ENCODE measurements at regions not wholly inside any gene's neighbourhood (a gene's known extent, or its start where the extent isn't known, plus 50 kb on each side); places are given as distances from the start of the nearest gene placed in this dataset.

- H3K36me3 ChIP-seq (ENCODE audit: low read depth) = no peaks in the 10 kb centered on the region
- TF ChIP-seq CTCF (IDR thresholded peaks at IDR 0.05; ENCODE audit: poor library complexity, severe bottlenecking) = no peak
- no peak for ATAC-seq (ENCODE audit: low read depth)
- no peak for DNase-seq (ENCODE audit: low spot score)
- H3K9me3 ChIP-seq (ENCODE audit: severe bottlenecking) = no peaks in the 10 kb centered on the region
- H3K4me3 ChIP-seq (ENCODE audit: severe bottlenecking) = no peak overlapping the region
- H3K27me3 ChIP-seq (ENCODE audit: insufficient read depth, poor library complexity, severe bottlenecking) = no peaks in the 10 kb centered on the region
- no peak overlapping the region for H3K27ac ChIP-seq (ENCODE audit: poor library complexity, severe bottlenecking)
- H3K4me1 ChIP-seq (ENCODE audit: insufficient read depth, poor library complexity, severe bottlenecking) = no peaks in the 10 kb centered on the region
These were observed 99.7 kb downstream of the GMNC start for GRCh38 chr3:190762801-190763200.

- Histone ChIP-seq H3K27ac (ENCODE audit: poor library complexity, severe bottlenecking) (no peak overlapping the region), H3K27me3 (ENCODE audit: insufficient read depth, poor library complexity, severe bottlenecking) (no peaks in the 10 kb centered on the region), H3K4me3 (ENCODE audit: severe bottlenecking) (no peak overlapping the region), H3K9me3 (ENCODE audit: severe bottlenecking) (no peaks in the 10 kb centered on the region), H3K4me1 (ENCODE audit: insufficient read depth, poor library complexity, severe bottlenecking) (no peaks in the 10 kb centered on the region), H3K36me3 (ENCODE audit: low read depth) (no peaks in the 10 kb centered on the region)
- DNase-seq (ENCODE audit: low spot score) (no peak), ATAC-seq (ENCODE audit: low read depth) (no peak)
- TF ChIP-seq CTCF (IDR thresholded peaks at IDR 0.05; ENCODE audit: poor library complexity, severe bottlenecking) = no peak
These were observed 114.9 kb downstream of the GMNC start for GRCh38 chr3:190747571-190747970.

- DNase-seq (ENCODE audit: low spot score) (no peak), ATAC-seq (ENCODE audit: low read depth) (no peak)
- no peak for TF ChIP-seq CTCF (IDR thresholded peaks at IDR 0.05; ENCODE audit: poor library complexity, severe bottlenecking)
- Histone ChIP-seq H3K36me3 (ENCODE audit: low read depth) (no peaks in the 10 kb centered on the region), H3K27me3 (ENCODE audit: insufficient read depth, poor library complexity, severe bottlenecking) (no peaks in the 10 kb centered on the region), H3K4me3 (ENCODE audit: severe bottlenecking) (no peak overlapping the region), H3K27ac (ENCODE audit: poor library complexity, severe bottlenecking) (no peak overlapping the region), H3K4me1 (ENCODE audit: insufficient read depth, poor library complexity, severe bottlenecking) (no peaks in the 10 kb centered on the region), H3K9me3 (ENCODE audit: severe bottlenecking) (no peaks in the 10 kb centered on the region)
These were observed 115.5 kb downstream of the GMNC start for GRCh38 chr3:190746986-190747385.

- H3K36me3 ChIP-seq (ENCODE audit: low read depth) = no peaks in the 10 kb centered on the region
- H3K9me3 ChIP-seq (ENCODE audit: severe bottlenecking) = no peaks in the 10 kb centered on the region
- H3K4me1 ChIP-seq (ENCODE audit: insufficient read depth, poor library complexity, severe bottlenecking) = no peaks in the 10 kb centered on the region
- no peaks in the 10 kb centered on the region for H3K27me3 ChIP-seq (ENCODE audit: insufficient read depth, poor library complexity, severe bottlenecking)
- ATAC-seq (ENCODE audit: low read depth) = no peak
- no peak overlapping the region for H3K4me3 ChIP-seq (ENCODE audit: severe bottlenecking)
- DNase-seq (ENCODE audit: low spot score) = no peak
- TF ChIP-seq CTCF (IDR thresholded peaks at IDR 0.05; ENCODE audit: poor library complexity, severe bottlenecking) = no peak
- H3K27ac ChIP-seq (ENCODE audit: poor library complexity, severe bottlenecking) = no peak overlapping the region
These were observed 116.0 kb downstream of the GMNC start for GRCh38 chr3:190746531-190746930.

- ATAC-seq (ENCODE audit: low read depth) (no peak), DNase-seq (ENCODE audit: low spot score) (no peak)
- Histone ChIP-seq H3K36me3 (ENCODE audit: low read depth) (no peaks in the 10 kb centered on the region), H3K4me1 (ENCODE audit: insufficient read depth, poor library complexity, severe bottlenecking) (no peaks in the 10 kb centered on the region), H3K27me3 (ENCODE audit: insufficient read depth, poor library complexity, severe bottlenecking) (no peaks in the 10 kb centered on the region), H3K4me3 (ENCODE audit: severe bottlenecking) (no peak overlapping the region), H3K9me3 (ENCODE audit: severe bottlenecking) (no peaks in the 10 kb centered on the region), H3K27ac (ENCODE audit: poor library complexity, severe bottlenecking) (no peak overlapping the region)
- TF ChIP-seq CTCF (IDR thresholded peaks at IDR 0.05; ENCODE audit: poor library complexity, severe bottlenecking) = no peak
These were observed 120.7 kb downstream of the GMNC start for GRCh38 chr3:190741788-190742187.
